Stimulated activated CD8-positive, alpha-beta memory T cell treated with anti-CD3 and anti-CD28 coated beads, Interleukin-15, amount 100 ng/mL, for 4 hours (primary cell): ENCODE measurements at regions not wholly inside any gene's neighbourhood (a gene's known extent, or its start where the extent isn't known, plus 50 kb on each side); places are given as distances from the start of the nearest gene placed in this dataset.
A peak's percentile ranks its signal among the peaks of the same experiment; 100 is the strongest.

Source experiments
- DNase-seq, 2 donors: peaks; one replicate each; pipeline ENCODE4 v3.0.0-alpha.2; 2020; ENCODE audit warnings: low read depth in 2 of 2

GRCh38 chr7:94054130-94054529 lies 50.0 kb upstream of the BET1 start:
- no peak for DNase-seq

- DNase-seq: no peak
These were observed 51.8 kb upstream of the BET1 start for GRCh38 chr7:94055963-94056362.

GRCh38 chr7:94056796-94057207 lies 52.6 kb upstream of the BET1 start:
- no peak for DNase-seq

- DNase-seq: no peak
These were observed 53.8 kb upstream of the BET1 start for GRCh38 chr7:94057955-94058354.

GRCh38 chr7:94059746-94060145 lies 55.6 kb upstream of the BET1 start:
- DNase-seq: no peak

- no peak for DNase-seq
These were observed 56.6 kb upstream of the BET1 start for GRCh38 chr7:94060752-94061151.

- no peak for DNase-seq
These were observed 57.2 kb upstream of the BET1 start for GRCh38 chr7:94061326-94061725.

- DNase-seq: no peak
These were observed 58.2 kb upstream of the BET1 start for GRCh38 chr7:94062372-94062771.

GRCh38 chr7:94064541-94065191 lies 60.5 kb upstream of the BET1 start:
- DNase-seq: no peak

- no peak for DNase-seq
These were observed 62.9 kb upstream of the BET1 start for GRCh38 chr7:94067047-94067446.

GRCh38 chr7:94067506-94067905 lies 63.4 kb upstream of the BET1 start:
- DNase-seq: no peak

- no peak for DNase-seq
These were observed 65.1 kb upstream of the BET1 start for GRCh38 chr7:94069162-94069739.

- no peak for DNase-seq
These were observed 76.4 kb upstream of the BET1 start for GRCh38 chr7:94080551-94080950.

- DNase-seq: no peak
These were observed 78.0 kb upstream of the BET1 start for GRCh38 chr7:94082126-94082525.

- DNase-seq: peak in 1 of 2 donors; percentile 19
These were observed 83.7 kb upstream of the BET1 start for GRCh38 chr7:94087664-94088352.

- DNase-seq: no peak
These were observed 84.4 kb upstream of the BET1 start for GRCh38 chr7:94088560-94088959.

GRCh38 chr7:94089806-94090205 lies 85.7 kb upstream of the BET1 start:
- no peak for DNase-seq

- DNase-seq: no peak
These were observed 88.8 kb upstream of the BET1 start for GRCh38 chr7:94092980-94093379.

- DNase-seq: no peak
These were observed 90.1 kb upstream of the BET1 start for GRCh38 chr7:94094298-94094697.

GRCh38 chr7:94095316-94096009 lies 91.3 kb upstream of the BET1 start:
- no peak for DNase-seq

- DNase-seq: no peak
These were observed 95.5 kb upstream of the BET1 start for GRCh38 chr7:94099679-94100078.

GRCh38 chr7:94100723-94101345 lies 96.7 kb upstream of the BET1 start:
- no peak for DNase-seq
